Suprapubic skin (tissue), 4 donors: ENCODE measurements at regions not wholly inside any gene's neighbourhood (a gene's known extent, or its start where the extent isn't known, plus 50 kb on each side); places are given as distances from the start of the nearest gene placed in this dataset.

ENCODE experiments used
- EP300 ChIP-seq: sonication (generic); formaldehyde crosslinking; IDR thresholded peaks from one replicate; pipeline ENCODE4 v1.6.1; 2017; ENCODE audit warnings: antibody characterized with exemption
- POLR2A ChIP-seq, 2 donors: fragments of 450-650 bp; IDR thresholded peaks; one replicate each; pipeline ENCODE4 v1.6.1; 2017; ENCODE audit warnings: antibody characterized with exemption in 2 of 2, mild to moderate bottlenecking in 2 of 2, moderate library complexity in 2 of 2
- POLR2AphosphoS5 ChIP-seq, 3 donors: sonication (generic); formaldehyde crosslinking; IDR thresholded peaks; one replicate each; pipeline ENCODE4 v1.6.1; 2017; ENCODE audit warnings: antibody characterized with exemption in 3 of 3
- TF ChIP-seq, protein P1 (sequence below), 2 donors: fragments of 200-600 bp in 1 of 2; fragments of 450-650 bp in 1 of 2; sonication (generic) in 1 of 2; IDR thresholded peaks; one replicate each; pipeline ENCODE4 v1.5.1; 2016 to 2019; ENCODE audit warnings: antibody characterized with exemption in 2 of 2, mild to moderate bottlenecking in 1 of 2, moderate library complexity in 1 of 2

DNA sequence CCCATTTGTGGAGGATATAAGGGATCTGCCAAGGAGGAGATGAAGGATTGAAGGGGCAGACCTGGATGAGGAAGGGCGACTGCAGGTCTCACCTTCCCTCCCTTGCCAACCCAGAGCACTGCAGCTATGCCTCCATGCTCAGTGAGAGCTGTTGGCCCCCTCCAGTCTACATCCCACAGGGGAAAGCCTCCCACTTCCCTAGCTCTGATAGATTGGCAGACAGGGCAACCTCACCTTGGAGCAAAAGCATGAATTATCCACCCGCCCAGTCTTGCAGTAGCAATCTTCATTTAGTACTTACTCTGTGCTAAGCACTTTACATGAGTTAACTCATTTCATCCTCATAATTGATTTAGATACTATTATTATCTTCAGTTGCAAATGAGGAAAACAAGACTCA is 70.4 kb upstream of the SMNDC1 start:
- TF ChIP-seq POLR2A (IDR thresholded peaks at IDR 0.05) (no peak), EP300 (no peak), POLR2AphosphoS5 (IDR thresholded peaks at IDR 0.05) (no peak)
- TF ChIP-seq, protein P1, sequence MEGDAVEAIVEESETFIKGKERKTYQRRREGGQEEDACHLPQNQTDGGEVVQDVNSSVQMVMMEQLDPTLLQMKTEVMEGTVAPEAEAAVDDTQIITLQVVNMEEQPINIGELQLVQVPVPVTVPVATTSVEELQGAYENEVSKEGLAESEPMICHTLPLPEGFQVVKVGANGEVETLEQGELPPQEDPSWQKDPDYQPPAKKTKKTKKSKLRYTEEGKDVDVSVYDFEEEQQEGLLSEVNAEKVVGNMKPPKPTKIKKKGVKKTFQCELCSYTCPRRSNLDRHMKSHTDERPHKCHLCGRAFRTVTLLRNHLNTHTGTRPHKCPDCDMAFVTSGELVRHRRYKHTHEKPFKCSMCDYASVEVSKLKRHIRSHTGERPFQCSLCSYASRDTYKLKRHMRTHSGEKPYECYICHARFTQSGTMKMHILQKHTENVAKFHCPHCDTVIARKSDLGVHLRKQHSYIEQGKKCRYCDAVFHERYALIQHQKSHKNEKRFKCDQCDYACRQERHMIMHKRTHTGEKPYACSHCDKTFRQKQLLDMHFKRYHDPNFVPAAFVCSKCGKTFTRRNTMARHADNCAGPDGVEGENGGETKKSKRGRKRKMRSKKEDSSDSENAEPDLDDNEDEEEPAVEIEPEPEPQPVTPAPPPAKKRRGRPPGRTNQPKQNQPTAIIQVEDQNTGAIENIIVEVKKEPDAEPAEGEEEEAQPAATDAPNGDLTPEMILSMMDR (IDR thresholded peaks at IDR 0.05) = no peak
